Stimulated activated CD8-positive, alpha-beta memory T cell treated with anti-CD3 and anti-CD28 coated beads, Interleukin-7, amount 100 ng/mL, for 1 hour (primary cell): ENCODE measurements at regions not wholly inside any gene's neighbourhood (a gene's known extent, or its start where the extent isn't known, plus 50 kb on each side); places are given as distances from the start of the nearest gene placed in this dataset.

Experiments used
- DNase-seq, 2 donors: peaks; one replicate each; pipeline ENCODE4 v3.0.0-alpha.2; 2020; ENCODE audit warnings: low read depth in 2 of 2

DNA sequence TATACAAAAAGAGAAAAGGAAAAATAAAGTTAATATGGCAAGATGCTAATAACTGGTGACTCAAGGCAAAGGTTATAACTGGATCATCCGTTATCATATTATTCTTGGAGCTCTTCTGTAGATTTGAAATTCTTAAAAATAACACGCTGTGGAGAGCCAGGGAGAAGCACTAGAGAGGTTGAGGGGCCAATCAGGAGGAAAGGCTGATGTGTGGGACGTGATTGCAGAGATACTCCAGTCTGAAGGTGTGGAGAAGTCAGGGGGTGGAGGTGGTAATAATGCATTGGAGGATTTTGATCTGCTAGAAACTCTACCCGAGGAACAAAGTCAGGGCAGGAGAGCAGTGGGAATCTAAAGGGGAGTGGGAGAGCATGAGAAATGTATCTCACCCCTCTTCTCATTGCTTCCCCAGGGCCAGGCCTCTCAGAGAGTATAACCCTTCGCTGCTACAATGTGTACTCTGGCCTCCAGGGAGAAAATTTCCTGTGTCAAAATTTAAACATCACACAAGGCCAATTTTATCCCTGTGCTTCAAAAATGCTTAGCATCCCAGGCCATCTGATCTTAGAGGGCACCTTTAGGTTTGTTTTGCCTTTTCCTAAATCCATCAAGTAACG, 211.5 kb upstream of the SEMA6D start:
- no peak for DNase-seq

DNA sequence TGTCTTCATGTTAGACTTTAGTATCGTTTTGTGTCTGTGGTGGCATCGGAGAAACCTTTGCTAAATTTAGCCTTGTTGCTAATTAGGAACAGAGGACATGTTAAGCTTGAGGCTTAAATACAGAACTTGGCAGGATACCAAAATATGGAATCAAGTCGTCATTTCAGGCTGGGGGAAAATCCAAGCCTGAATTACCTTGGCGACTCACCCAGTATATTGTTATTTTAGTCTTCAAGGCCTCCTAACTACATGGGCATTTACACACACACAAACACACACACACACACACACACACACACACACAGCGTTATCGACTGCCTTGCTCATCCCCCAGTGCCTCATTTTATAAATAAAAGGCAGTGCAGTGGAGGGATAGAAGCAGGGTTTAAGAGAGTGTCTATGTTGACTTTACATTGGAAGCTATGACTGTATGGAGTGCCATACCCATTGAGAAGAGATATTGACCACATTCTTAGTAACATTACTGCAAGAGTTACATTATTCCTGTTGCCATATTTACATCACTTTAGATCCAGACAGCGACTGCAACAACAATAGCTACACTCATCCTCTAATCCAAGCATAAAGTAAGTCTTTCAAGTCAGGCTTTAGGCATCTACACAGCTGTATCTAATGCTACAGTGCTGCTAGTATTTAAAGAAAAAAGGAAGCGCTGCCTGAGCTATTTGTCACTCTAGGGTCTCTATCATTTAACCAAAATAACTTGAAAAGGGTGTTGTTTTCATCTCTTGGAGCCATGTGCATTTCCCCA, 210.8 kb upstream of the SEMA6D start:
- no peak for DNase-seq

DNA sequence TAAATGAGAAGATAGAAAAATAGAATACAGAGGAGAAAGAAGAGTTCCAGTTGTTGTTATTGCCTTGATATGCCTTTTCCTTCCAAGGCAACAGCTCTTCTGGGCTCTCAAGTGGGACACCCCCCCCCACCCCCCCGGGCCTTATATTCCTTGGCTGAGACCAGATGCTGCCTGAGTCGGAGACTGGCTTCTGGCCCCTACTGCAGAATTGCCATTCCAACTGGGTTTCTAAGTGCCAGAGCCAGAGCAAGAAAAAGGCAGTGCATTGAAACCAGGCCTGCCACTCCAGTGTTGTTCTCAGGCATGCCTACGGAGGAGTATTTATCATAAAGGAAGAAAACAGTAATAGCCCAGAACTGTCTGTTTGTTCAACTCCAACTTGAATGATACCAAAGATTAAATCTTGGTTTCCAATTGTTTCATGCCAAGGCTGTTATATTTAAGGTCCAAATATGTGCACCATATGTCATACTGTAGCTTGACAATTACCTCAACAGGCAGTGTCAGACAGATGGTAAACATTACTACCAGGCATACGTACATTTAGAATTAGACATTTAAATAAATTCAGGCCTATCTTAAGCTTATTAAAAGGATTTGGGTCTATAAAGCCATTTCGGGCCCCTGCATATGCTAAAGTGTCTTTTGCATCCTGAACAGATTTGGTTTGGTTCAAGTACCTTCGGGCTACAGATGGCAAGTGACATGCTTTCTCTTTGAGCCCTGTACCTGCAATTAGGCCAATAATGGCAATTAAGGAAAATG, 209.9 kb upstream of the SEMA6D start:
- DNase-seq: no peak

DNA sequence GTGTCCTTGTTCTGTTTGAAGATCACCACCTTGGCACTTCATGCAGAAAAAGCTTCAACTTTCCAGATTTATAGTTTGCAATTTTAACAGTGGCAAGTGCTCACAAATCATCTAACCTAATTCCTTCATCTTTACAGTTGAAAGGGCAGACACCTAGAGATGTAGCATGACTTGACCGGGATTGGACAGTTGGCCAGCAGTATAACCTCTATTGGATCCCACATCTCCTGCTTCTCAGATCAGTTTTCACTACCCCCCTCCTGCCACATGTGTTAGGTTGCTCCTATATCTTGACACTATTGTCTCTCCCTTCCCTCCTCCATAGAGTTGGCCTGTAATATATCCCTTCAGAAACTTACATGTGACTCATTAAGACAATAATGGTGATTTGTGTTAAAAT, 206.0 kb upstream of the SEMA6D start:
- DNase-seq: no peak

DNA sequence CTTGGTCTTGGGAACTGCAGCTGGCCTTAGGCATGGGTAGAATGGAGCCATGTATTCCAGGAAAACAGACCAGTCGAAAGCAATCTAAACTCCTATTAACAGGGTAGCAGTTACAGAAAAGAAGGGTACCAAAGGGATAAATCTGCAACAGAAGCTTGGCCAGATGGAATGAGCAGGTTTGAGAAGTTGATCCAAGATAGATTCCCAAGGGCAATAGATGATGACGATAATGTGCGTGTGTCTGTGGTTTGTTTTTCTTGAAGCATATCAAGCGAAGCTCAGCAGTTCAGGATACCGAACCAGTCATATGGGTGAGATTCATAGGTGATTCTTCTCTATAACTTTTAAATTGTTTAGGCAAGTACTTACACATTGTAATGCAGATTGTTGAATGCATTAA, 203.8 kb upstream of the SEMA6D start:
- DNase-seq: no peak

DNA sequence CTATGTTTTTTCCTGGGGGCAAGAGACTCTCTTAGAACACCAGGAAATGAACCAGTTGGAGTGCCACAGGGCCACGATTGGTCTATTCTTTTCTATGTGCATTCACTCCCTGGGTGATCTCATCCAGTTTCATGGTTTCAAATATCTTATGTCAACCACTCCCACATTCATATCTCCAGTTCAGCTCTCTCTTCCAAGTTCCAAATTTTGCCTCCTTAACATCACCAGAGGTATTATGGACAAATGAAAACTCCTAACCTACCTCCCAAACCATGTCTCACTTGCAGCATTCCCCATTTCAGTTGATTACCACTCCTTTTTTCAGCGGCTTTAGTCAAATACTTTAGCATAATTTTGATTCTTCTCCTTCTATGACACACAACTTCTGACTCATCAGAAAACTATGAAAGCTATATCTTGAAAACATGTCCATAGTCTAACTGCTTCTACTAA, 203.1 kb upstream of the SEMA6D start:
- DNase-seq: no peak

DNA sequence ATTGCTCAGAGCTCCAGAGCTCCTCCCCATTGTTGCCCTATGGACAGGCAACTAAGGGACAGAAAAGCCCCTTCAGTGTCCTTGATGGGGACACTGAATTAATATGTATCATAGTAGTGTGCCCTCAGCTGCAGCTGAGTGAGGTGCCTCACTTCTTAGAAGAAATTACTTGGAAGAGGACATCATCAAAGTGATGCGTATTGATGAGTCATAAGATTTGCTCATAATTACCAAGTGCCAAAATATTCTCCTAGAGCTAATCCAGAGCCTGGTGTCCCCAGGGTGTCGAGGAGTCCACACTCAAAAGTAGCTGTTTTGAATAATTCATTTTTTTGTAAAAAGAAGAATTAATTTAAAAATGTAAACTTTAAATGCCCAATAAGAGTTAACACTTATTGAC, 200.7 kb upstream of the SEMA6D start:
- no peak for DNase-seq

DNA sequence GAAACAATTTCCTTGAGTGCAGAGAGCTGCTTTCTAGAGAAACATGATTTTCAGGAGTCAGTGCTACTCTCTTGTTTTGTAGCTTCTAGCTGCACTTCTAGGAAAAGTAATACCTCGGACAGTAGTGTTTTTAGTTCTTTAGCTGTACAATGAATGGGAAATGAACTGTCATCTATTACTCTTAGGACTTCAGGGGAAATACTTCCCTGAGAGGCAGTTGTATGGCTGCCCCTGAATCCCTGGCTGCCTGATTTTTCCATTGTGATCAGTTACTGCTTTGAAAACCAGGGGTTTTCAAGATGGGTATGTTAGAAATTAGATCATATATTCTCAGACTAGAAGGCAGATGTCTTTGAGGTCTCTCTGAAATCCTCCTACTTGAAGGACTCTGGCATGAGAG, 200.3 kb upstream of the SEMA6D start:
- DNase-seq: no peak

DNA sequence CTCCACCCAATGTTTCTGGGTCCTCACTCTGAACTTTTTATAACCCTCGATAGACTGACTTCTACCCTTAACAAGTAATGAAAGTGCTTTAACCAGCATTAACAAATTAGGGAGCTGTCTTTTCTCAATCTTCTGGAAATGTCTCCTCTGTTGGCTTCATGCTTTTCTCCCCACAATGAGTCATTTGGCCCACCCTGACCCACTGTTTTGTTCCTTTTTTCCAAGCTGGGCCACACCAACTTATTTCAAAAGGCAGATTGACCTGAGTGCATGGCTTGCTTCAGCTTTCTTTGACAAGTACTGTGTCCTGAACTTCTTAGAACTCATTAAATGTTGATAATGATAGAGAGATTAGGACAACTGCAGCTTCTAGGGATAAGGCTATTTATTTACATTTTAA, 199.6 kb upstream of the SEMA6D start:
- no peak for DNase-seq

DNA sequence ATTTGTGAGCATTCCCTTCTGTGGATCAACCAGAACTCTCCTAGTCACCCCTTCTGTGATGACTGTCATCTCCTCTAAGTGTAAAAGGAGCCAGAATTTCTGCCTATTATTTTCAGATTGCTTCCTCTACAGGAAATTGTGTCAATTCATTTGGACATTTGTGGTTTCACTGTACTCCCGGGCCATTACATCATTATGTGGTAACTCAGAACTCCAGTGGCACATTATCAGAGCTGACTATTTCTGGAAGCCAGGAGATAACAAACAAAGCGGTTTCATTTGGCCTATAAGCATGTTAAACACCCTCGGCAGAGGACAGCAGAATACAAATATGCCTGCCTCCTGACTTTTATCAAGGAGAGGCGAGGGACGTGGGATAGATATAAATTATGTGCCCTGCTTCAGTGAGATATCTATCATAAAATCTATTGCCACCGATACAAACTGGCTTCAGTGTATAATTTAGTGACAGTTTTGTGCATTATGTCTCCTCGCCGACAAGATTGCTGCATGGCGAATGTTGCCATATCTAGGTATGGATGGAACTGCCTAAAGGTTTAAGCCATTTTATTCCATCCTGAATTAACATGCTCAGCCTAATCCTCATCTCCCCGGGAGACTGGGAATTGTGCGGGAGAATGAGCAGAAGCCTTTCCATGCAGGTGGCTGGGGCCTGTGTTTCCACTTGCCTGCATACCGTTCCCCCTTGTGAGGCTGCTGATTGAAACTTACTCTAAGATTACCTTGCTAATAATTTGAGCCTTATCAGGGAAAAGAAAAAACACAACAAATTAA, 193.4 kb upstream of the SEMA6D start:
- no peak for DNase-seq

DNA sequence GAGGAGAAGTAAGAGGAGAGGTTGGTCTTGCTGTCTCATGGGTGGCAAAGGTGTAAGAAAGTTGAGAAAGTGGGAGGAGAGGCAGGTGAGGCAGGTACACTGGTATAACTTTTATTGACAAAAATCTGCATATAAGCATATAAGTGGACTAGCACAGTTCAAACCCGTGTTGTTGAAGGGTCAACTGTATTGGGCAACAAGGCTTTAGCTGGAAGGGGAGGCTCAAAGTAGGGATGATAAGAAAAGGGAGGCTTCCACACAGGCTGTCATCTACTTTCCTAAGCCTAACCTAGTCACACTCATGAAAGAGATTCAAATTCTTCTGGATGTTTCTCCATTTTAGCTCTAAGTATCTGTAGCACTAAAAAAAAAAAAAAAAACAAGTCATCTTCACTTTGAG, 188.1 kb upstream of the SEMA6D start:
- DNase-seq: no peak

DNA sequence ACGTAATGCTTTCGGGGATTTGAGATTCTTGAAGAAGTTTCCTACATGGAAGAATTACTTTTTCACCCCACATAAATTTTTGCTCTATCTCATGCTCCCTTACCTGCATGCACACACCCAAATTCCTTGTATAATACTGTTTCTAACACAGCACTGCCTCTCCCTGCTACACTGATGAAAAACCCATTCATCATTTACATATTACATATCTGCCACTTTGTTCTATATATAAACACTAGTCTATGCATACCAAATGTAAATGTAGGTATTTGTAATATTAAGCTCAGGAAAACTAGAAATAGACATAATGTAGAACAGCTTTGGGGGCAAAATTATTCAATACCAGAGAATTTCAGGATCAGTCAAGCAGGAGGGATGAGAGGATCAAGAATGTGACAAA, 182.6 kb upstream of the SEMA6D start:
- no peak for DNase-seq

DNA sequence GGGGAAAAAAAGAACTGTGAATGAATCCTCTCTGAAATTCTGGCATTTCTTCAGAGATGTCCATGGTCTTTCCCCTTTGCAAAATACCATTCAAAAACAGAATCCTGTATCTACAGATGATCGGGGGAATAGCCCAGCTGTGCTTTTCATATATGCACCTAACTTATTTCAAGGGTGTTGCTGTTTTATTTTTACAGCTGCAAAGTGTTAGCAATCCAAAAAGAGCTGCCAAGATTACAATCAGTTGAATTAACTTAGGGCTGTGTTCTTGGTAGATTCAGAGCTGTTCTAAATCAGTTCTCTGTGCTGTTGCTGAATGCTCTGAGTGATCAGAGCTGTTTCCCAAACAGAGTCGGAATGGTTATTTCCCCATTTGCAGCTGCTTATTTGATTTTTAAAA, 175.7 kb upstream of the SEMA6D start:
- DNase-seq: no peak

DNA sequence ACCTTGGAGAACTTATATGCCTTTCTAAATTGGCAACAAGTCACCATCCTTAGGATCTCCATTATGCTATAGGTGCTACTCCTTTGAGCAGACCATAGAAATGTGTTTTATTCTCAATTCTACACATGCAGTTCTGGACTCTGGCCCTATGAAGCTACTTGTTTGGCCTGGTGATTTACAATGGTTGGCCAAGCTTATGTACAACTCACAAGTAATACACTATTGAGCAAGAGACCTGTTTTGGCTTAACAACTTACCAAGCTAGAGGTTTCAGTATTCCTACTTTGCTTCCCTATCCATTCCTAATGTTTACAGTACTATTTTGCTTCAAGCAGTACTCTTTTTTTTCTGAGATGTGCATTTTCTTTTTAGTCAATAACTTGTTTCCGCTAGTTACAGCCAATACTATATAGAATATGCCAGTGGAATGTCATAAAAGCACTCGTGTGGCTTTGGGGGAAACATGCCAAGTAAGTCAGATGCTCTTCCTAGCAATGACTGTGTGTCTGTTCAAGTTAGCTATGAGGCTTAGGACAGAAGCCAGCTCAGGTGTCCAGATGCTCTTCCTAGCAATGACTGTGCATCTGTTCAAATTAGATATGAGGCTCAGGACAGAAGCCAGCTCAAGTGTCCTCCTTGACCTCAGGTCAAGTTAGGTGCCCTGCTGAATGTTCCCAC, 174.9 kb upstream of the SEMA6D start:
- DNase-seq: no peak

DNA sequence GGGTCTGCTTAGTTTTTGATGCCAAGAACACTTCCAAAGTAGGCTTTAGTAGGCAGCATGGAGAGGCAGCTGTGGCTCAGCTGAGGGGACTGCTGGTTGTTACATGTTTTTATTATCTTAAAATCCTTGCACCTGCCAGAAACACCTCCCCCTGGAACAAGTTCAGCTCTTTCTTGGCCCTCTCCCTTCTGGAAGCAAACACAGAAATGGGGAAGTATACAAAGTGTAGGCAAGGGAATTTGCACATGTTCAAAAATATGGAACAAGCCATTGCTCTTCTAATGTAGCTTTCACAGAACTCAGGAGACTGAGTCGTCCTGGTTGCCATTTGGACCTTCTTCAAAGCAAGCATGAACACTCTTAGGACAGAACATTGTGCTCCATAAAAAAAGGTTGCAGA, 169.1 kb upstream of the SEMA6D start:
- DNase-seq: no peak

DNA sequence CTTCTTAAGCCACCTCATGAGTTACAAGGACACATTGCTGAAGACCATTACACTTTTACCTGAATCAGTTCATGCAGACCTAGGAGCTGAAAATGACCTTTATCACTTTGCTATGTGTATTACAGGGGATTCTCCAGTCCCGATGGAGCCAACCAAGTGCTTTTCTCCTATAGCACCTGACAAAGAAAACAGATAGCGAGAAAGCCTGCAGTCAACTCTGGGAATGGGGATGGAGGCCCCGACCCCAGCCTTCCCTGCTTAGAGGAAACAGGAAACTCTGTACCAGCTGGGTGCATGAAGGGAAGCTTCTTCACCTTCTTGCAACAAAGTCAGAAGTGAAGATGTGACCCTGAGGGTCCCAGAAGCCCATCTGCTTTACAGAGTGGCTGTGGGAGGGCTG, 168.3 kb upstream of the SEMA6D start:
- no peak for DNase-seq

DNA sequence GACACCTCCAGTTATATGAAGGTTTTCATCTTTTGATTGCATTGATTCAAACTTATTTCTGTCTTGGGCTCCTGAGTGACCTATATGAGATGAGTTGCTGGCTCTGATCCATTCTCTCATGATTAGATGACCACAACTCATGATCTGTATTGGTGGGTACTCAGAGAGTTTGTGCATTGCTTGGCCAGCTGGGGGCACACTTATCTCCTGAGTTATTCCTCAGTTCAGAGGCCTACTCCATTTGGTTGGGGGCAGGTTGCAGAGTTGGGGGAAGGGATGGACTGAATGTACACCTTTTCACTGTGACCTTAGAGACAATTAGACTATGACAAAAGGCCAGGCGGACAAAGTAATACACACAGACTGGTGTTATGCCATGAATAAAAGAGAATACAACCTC, 166.2 kb upstream of the SEMA6D start:
- no peak for DNase-seq

DNA sequence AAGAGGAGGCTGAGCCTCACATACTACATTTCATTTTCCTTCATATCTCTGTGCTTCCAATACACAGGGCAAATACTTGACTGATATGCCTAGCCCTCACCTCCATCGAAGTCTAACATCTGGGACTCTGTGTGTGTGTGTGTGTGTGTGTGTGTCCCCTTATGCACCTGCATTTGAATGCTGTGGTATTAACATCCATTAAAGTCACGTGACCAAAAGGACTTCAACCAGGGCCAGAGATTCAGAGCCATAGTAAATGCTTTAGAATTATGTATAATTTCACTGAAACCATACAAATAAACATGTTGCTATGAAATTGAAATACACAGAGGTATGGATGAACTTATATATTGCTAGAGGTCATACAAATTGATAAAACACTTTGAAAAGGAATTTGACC, 165.8 kb upstream of the SEMA6D start:
- no peak for DNase-seq

DNA sequence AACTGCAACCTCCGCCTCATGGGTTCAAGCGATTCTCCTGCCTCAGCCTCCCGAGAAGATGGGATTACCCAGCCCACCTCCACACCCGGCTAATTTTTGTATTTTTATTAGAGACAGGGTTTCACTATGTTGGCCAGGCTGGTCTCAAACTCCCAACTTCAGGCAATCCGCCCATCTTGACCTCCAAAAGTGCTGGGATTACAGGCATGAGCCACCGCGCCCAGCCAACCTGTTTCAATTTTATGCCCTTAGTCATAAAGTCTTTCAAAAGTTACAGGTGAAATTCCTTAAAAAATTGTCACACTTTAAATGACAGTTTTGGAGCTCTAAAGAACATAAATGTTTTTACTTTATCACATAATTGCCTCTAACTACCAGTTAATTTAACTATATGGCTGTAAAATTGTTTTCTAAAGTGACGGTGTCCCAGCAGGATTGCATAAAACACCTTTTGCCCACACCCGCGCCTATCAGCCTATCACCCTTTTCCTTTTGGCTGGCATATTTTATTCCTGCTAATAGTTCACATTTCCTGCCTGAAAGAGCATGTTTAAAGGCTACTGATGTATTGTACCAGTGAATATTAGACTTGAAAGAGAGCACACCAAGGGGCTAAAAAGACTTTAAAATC, 164.2 kb upstream of the SEMA6D start:
- DNase-seq: no peak

DNA sequence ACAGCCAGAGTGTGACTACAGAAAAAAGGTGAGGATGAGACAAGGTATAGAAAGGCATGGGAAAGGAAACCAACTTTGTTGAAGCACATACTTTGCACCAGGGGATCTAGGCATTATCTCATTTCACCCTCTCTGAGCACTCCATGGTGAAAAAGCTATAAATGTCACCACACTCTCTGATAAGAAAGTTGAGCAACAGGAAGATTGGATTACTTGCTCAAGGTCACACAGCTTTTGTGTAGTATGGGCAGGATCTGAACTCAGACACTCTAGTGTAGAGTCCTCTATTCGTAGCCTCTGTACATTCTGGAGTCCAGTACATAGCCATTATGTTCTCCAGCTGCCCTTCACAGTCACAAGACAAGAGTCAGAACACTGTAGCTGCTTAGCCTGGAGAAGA, 163.4 kb upstream of the SEMA6D start:
- no peak for DNase-seq

DNA sequence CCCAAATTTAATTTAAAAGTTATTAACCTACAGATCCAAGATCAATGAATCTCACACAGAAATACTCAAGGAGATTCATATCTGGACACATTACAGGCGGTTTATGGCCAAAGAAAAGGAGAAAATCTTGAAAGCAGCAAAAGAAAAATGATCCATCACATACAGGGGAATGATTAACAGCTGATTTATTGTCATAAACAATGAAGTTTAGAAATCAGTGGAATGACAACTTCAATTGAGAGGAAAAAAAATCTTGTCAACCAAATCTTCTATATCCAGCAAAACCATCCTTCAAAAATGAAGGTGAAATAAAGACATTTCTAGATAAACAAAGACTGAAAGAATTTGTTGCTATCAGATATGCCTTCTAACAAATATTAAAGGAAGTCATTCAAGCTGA, 156.2 kb upstream of the SEMA6D start:
- DNase-seq: no peak
